Caco-2 (cell line): ENCODE measurements at regions not wholly inside any gene's neighbourhood (a gene's known extent, or its start where the extent isn't known, plus 50 kb on each side); places are given as distances from the start of the nearest gene placed in this dataset.

Experiments
- BruUV-seq: library from RNA; stranded (reverse); fragments of 400-500 nt; replicated peaks from 2 replicates; lab custom pipeline; 2021; lab: Mats Ljungman, UMichigan
- CTCF ChIA-PET: fragments of 300-600 bp; sonication (Branson Sonifier 250); formaldehyde crosslinking; loops from one replicate; lab custom pipeline; 2022; ENCODE audit warnings: antibody characterized with exemption; lab: Charles Lee
- POLR2A ChIA-PET: fragments of 300-600 bp; sonication (Branson Sonifier 250); formaldehyde crosslinking; loops from one replicate; lab custom pipeline; 2022; ENCODE audit warnings: antibody characterized with exemption; lab: Charles Lee
- DNase-seq, 2 experiments: peaks; one replicate each; pipeline versions ENCODE4 v3.0.0 to v3.0.0-alpha.2; 2020 to 2022
- H3K27me3 ChIP-seq: replicated peaks from 2 replicates; pipeline ENCODE4 v1.6.0; 2011; ENCODE audit warnings: low read length; ENCODE audit not compliant: control insufficient read depth, insufficient read depth
- H3K36me3 ChIP-seq: 2 replicates; pipeline ENCODE4 v1.5.1; 2011; ENCODE audit warnings: low read length; ENCODE audit not compliant: control insufficient read depth, insufficient read depth
- H3K4me1 ChIP-seq: fragments of 250-450 bp; sonication (Bioruptor Pico); 2 replicates; pipeline ENCODE4 v1.5.1; 2020; ENCODE audit warnings: mild to moderate bottlenecking
- H3K4me3 ChIP-seq: 2 replicates; pipeline ENCODE4 v1.5.1; 2011; ENCODE audit warnings: low read depth, mild to moderate bottlenecking, control low read depth, low read length
- H3K9me3 ChIP-seq: fragments of 250-450 bp; sonication (Bioruptor Pico); 2 replicates; pipeline ENCODE4 v1.5.1; 2020; ENCODE audit warnings: mild to moderate bottlenecking, moderate library complexity
- H3K27ac Mint-ChIP-seq: one replicate; pipeline ENCODE4 v1.8.0; 2022; ENCODE audit warnings: mixed read lengths; ENCODE audit not compliant: unreplicated experiment
- H3K27me3 Mint-ChIP-seq: one replicate; pipeline ENCODE4 v1.8.0; 2022; ENCODE audit warnings: mixed read lengths; ENCODE audit not compliant: insufficient read depth, unreplicated experiment
- H3K36me3 Mint-ChIP-seq: one replicate; pipeline ENCODE4 v1.8.0; 2022; ENCODE audit warnings: mild to moderate bottlenecking, mixed read lengths; ENCODE audit not compliant: insufficient read depth, unreplicated experiment
- H3K4me1 Mint-ChIP-seq: one replicate; pipeline ENCODE4 v1.8.0; 2022; ENCODE audit warnings: low read depth, mixed read lengths; ENCODE audit not compliant: unreplicated experiment
- H3K4me3 Mint-ChIP-seq: one replicate; pipeline ENCODE4 v1.8.0; 2022; ENCODE audit warnings: mild to moderate bottlenecking, moderate library complexity, mixed read lengths; ENCODE audit not compliant: unreplicated experiment
- H3K9me3 Mint-ChIP-seq: one replicate; pipeline ENCODE4 v1.8.0; 2022; ENCODE audit warnings: mixed read lengths; ENCODE audit not compliant: unreplicated experiment
- CTCF ChIP-seq, 2 experiments: fragments of 200-600 bp in 1 of 2; IDR thresholded peaks; 1 replicate in 1 of 2; 2 replicates in 1 of 2; pipeline versions ENCODE4 v1.5.1 to v1.8.0; 2011 to 2022; ENCODE audit warnings: antibody characterized with exemption in 1 of 2, control low read depth in 1 of 2, inconsistent platforms in 1 of 2, low read depth in 1 of 2, low read length in 1 of 2, mild to moderate bottlenecking in 1 of 2, moderate library complexity in 1 of 2; ENCODE audit not compliant: insufficient read depth in 1 of 2, severe bottlenecking in 1 of 2, unreplicated experiment in 1 of 2
- intact Hi-C: fragments of 100-400 bp; cut with micrococcal nuclease; formaldehyde crosslinking; loops from one replicate; pipeline ENCODE4 v1.10.0; 2022; ENCODE audit not compliant: unreplicated experiment

DNA sequence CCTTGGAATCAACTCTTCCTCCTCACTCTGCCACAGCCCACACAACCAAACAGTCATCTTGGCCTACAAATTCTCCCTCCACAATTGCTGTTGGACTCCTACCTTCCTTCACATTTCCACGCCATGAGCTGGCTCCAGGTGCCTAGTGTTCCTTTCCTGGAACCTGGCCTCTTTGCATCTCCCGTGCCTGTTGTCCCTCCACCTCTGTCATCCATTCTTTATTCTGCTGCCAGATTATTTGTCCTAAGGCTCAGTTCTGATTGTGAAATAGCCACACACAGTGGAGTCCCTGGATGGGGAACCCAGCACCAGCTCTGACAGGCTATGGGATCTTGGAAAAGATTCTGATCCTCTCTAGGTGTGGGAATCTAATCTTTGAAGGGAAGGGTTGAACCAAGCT, 109.1 kb upstream of the ANKH start:
- H3K27ac Mint-ChIP-seq, result no peak overlapping the region
- peaks cover 39% of the 10 kb centered on the region for H3K9me3 Mint-ChIP-seq
- H3K4me3 ChIP-seq, result no peak overlapping the region
- POLR2A ChIA-PET, result no interaction called here
- no peaks in the 10 kb centered on the region for H3K9me3 ChIP-seq
- CTCF ChIA-PET, result no interaction called here
- H3K4me1 ChIP-seq, result peaks cover 13% of the 10 kb centered on the region; the same call in 1 of the 2 replicates
- no peaks in the 10 kb centered on the region for H3K27me3 ChIP-seq
- H3K36me3 ChIP-seq, result no peaks in the 10 kb centered on the region; the same call in 1 of the 2 replicates
- intact Hi-C loops, result no loop called here
- DNase-seq, result no peak
- no peaks in the 10 kb centered on the region for H3K4me1 Mint-ChIP-seq
- no peaks in the 10 kb centered on the region for H3K27me3 Mint-ChIP-seq
- TF ChIP-seq CTCF (IDR thresholded peaks at IDR 0.05; ENCODE audit: insufficient read depth in 1 of 2, low read depth in 1 of 2, low read length in 1 of 2, severe bottlenecking in 1 of 2, unreplicated experiment in 1 of 2), result no peak
- no peak overlapping the region for H3K4me3 Mint-ChIP-seq
- no peaks in the 10 kb centered on the region for H3K36me3 Mint-ChIP-seq
- no TSS peak for BruUV-seq

- peaks cover 13% of the 10 kb centered on the region; the same call in 1 of the 2 replicates for H3K4me1 ChIP-seq
Observed at GRCh38 chr5:14977058-14977685, 105.6 kb upstream of the ANKH start.

GRCh38 chr5:14976486-14976885, 104.9 kb upstream of the ANKH start:
- H3K27ac Mint-ChIP-seq, result no peak overlapping the region
- intact Hi-C loops, result no loop called here
- Histone ChIP-seq H3K27me3 (no peaks in the 10 kb centered on the region), H3K4me3 (no peak overlapping the region), H3K36me3 (no peaks in the 10 kb centered on the region), H3K9me3 (0 out of 2 replicates have a peak, but pooled peaks cover 5% of the 10 kb centered on the region), H3K4me1 (peaks cover 13% of the 10 kb centered on the region; the same call in 1 of the 2 replicates)
- no peak for TF ChIP-seq CTCF (IDR thresholded peaks at IDR 0.05; ENCODE audit: insufficient read depth in 1 of 2, low read depth in 1 of 2, low read length in 1 of 2, severe bottlenecking in 1 of 2, unreplicated experiment in 1 of 2)
- no TSS peak for BruUV-seq
- H3K36me3 Mint-ChIP-seq, result no peaks in the 10 kb centered on the region
- no peak overlapping the region for H3K4me3 Mint-ChIP-seq
- no peaks in the 10 kb centered on the region for H3K4me1 Mint-ChIP-seq
- POLR2A ChIA-PET, result no interaction called here
- peaks cover 36% of the 10 kb centered on the region for H3K9me3 Mint-ChIP-seq
- no peak for DNase-seq
- no peaks in the 10 kb centered on the region for H3K27me3 Mint-ChIP-seq
- CTCF ChIA-PET, result no interaction called here

More at GRCh38 chr5:14977058-14977685, 105.6 kb upstream of the ANKH start:
- peak; percentile 26 to 41 for DNase-seq
- TF ChIP-seq CTCF (IDR thresholded peaks at IDR 0.05; ENCODE audit: insufficient read depth in 1 of 2, low read depth in 1 of 2, low read length in 1 of 2, severe bottlenecking in 1 of 2, unreplicated experiment in 1 of 2), result no peak
- peaks cover 39% of the 10 kb centered on the region for H3K9me3 Mint-ChIP-seq
- H3K36me3 Mint-ChIP-seq, result no peaks in the 10 kb centered on the region
- no peaks in the 10 kb centered on the region for H3K27me3 Mint-ChIP-seq
- intact Hi-C loops, result no loop called here
- ChIA-PET POLR2A (interaction anchor here (0.8 kb wide), 1 partner anchor 1544 kb away, joined by 3 read pairs; no protein-coding TSS in a partner anchor), CTCF (interaction anchor here (0.5 kb wide), 1 partner anchor 20 kb away, joined by 3 read pairs; no protein-coding TSS in a partner anchor)
- no peaks in the 10 kb centered on the region; the same call in 1 of the 2 replicates for H3K36me3 ChIP-seq
- H3K27me3 ChIP-seq, result no peaks in the 10 kb centered on the region
- H3K9me3 ChIP-seq, result 0 out of 2 replicates have a peak, but pooled peaks cover 1% of the 10 kb centered on the region
- no peak overlapping the region for H3K27ac Mint-ChIP-seq
- no peaks in the 10 kb centered on the region for H3K4me1 Mint-ChIP-seq
- no peak overlapping the region for H3K4me3 ChIP-seq
- no peak overlapping the region for H3K4me3 Mint-ChIP-seq
- BruUV-seq, result no TSS peak
